Mucosa of gallbladder (tissue), 1 donor: ENCODE measurements at regions not wholly inside any gene's neighbourhood (a gene's known extent, or its start where the extent isn't known, plus 50 kb on each side); places are given as distances from the start of the nearest gene placed in this dataset.
A peak's percentile ranks its signal among the peaks of the same experiment; 100 is the strongest.

Experiments used
- DNase-seq: peaks from one replicate; pipeline ENCODE4 v3.0.0-alpha.2; 2020; ENCODE audit warnings: low spot score
- donor health status: DM: no; HTN: no; CAD: no.

- DNase-seq, result no peak
These were observed 376.9 kb downstream of the HHIPL2 start for GRCh38 chr1:222171005-222171404.

GRCh38 chr1:222168621-222169020, 379.3 kb downstream of the HHIPL2 start:
- no peak for DNase-seq

GRCh38 chr1:222167896-222168295, 380.0 kb downstream of the HHIPL2 start:
- DNase-seq, result no peak

- DNase-seq, result peak; percentile 35
These were observed 380.8 kb downstream of the HHIPL2 start for GRCh38 chr1:222167111-222167510.

GRCh38 chr1:222165629-222166028, 382.3 kb downstream of the HHIPL2 start:
- no peak for DNase-seq

GRCh38 chr1:222163895-222164294, 384.0 kb downstream of the HHIPL2 start:
- no peak for DNase-seq

GRCh38 chr1:222161676-222162075, 386.2 kb downstream of the HHIPL2 start:
- no peak for DNase-seq

- DNase-seq, result no peak
These were observed 390.3 kb downstream of the HHIPL2 start for GRCh38 chr1:222157612-222158011.

- no peak for DNase-seq
These were observed 398.3 kb upstream of the DUSP10 start for GRCh38 chr1:222140206-222140605.

GRCh38 chr1:222138095-222138494, 396.2 kb upstream of the DUSP10 start:
- DNase-seq, result no peak

- DNase-seq, result no peak
These were observed 395.0 kb upstream of the DUSP10 start for GRCh38 chr1:222136869-222137268.

- DNase-seq, result no peak
These were observed 387.2 kb upstream of the DUSP10 start for GRCh38 chr1:222129041-222129440.

GRCh38 chr1:222127526-222128152, 385.8 kb upstream of the DUSP10 start:
- DNase-seq, result no peak

- no peak for DNase-seq
These were observed 385.2 kb upstream of the DUSP10 start for GRCh38 chr1:222127096-222127495.

- no peak for DNase-seq
These were observed 384.2 kb upstream of the DUSP10 start for GRCh38 chr1:222126052-222126451.

- no peak for DNase-seq
These were observed 382.7 kb upstream of the DUSP10 start for GRCh38 chr1:222124602-222125001.

GRCh38 chr1:222123111-222123510, 381.2 kb upstream of the DUSP10 start:
- DNase-seq, result no peak

- no peak for DNase-seq
These were observed 375.9 kb upstream of the DUSP10 start for GRCh38 chr1:222117809-222118208.

GRCh38 chr1:222114536-222115156, 372.8 kb upstream of the DUSP10 start:
- DNase-seq, result no peak

- DNase-seq, result no peak
These were observed 367.9 kb upstream of the DUSP10 start for GRCh38 chr1:222109836-222110235.

GRCh38 chr1:222107975-222108374, 366.1 kb upstream of the DUSP10 start:
- no peak for DNase-seq

GRCh38 chr1:222107267-222107666, 365.4 kb upstream of the DUSP10 start:
- no peak for DNase-seq

GRCh38 chr1:222106377-222106776, 364.5 kb upstream of the DUSP10 start:
- no peak for DNase-seq

- no peak for DNase-seq
These were observed 364.0 kb upstream of the DUSP10 start for GRCh38 chr1:222105861-222106260.
